HepG2 (cell line): ENCODE measurements at regions not wholly inside any gene's neighbourhood (a gene's known extent, or its start where the extent isn't known, plus 50 kb on each side); places are given as distances from the start of the nearest gene placed in this dataset.

ENCODE experiments used
- MAFK ChIP-seq, 2 experiments: IDR thresholded peaks in 1 of 2; conservative IDR thresholded peaks in 1 of 2; 2 replicates each; pipeline ENCODE4 v1.6.1; 2011; ENCODE audit warnings: improper control_type of control experiment in 2 of 2, low read length in 2 of 2
- MAX ChIP-seq: IDR thresholded peaks from 2 replicates; pipeline ENCODE4 v1.6.1; 2012; ENCODE audit warnings: inconsistent platforms
- MEIS1 ChIP-seq: sonication (generic); formaldehyde crosslinking; IDR thresholded peaks from 2 replicates; pipeline ENCODE4 v1.9.0; 2021; ENCODE audit warnings: mild to moderate bottlenecking, missing genetic modification reagents, moderate library complexity, borderline replicate concordance
- PATZ1 ChIP-seq: sonication (generic); formaldehyde crosslinking; IDR thresholded peaks from 2 replicates; pipeline ENCODE4 v1.4.0; 2020; ENCODE audit warnings: missing genetic modification reagents
- POLR2A ChIP-seq, 2 experiments: IDR thresholded peaks; 2 replicates each; pipeline ENCODE4 v1.6.1; 2011; ENCODE audit warnings: low read depth in 2 of 2, low read length in 2 of 2, mild to moderate bottlenecking in 1 of 2, moderate library complexity in 1 of 2; ENCODE audit not compliant: insufficient read depth in 1 of 2
- RAD21 ChIP-seq: fragments of 450-650 bp; formaldehyde crosslinking; IDR thresholded peaks from 2 replicates; pipeline ENCODE4 v1.5.0; 2020; ENCODE audit warnings: mild to moderate bottlenecking
- RXRA ChIP-seq: sonication (generic); formaldehyde crosslinking; IDR thresholded peaks from 2 replicates; pipeline ENCODE4 v1.5.1; 2020; ENCODE audit warnings: missing genetic modification reagents
- SAFB2 ChIP-seq: sonication (generic); formaldehyde crosslinking; IDR thresholded peaks from 2 replicates; pipeline ENCODE4 v1.5.1; 2020; ENCODE audit warnings: missing genetic modification reagents, low read depth, mild to moderate bottlenecking, borderline replicate concordance
- ZMYM3 ChIP-seq: sonication (generic); formaldehyde crosslinking; IDR thresholded peaks from 2 replicates; pipeline ENCODE4 v1.5.1; 2020; ENCODE audit warnings: mild to moderate bottlenecking, missing genetic modification reagents
- ZNF558 ChIP-seq: sonication (generic); formaldehyde crosslinking; IDR thresholded peaks from 2 replicates; pipeline ENCODE4 v1.9.0; 2022; ENCODE audit warnings: mild to moderate bottlenecking, missing genetic modification reagents, borderline replicate concordance

- TF ChIP-seq MAX: no peak
- no peak for TF ChIP-seq RAD21 (CRISPR knock-in tag)
- no peak for TF ChIP-seq ZNF558 (CRISPR knock-in tag)
- no peak for TF ChIP-seq RXRA (CRISPR knock-in tag)
- TF ChIP-seq PATZ1: no peak
- no peak for TF ChIP-seq POLR2A (IDR thresholded peaks at IDR 0.05; ENCODE audit: insufficient read depth in 1 of 2, low read depth in 2 of 2, low read length in 2 of 2)
- no peak for TF ChIP-seq SAFB2 (CRISPR knock-in tag)
- TF ChIP-seq MAFK (conservative IDR thresholded peaks at IDR 0.05 in 1 of 2, IDR thresholded peaks at IDR 0.05 in 1 of 2; ENCODE audit: low read length in 2 of 2): 0 out of 4 replicates have a peak, but pooled peaks of 1 of the 2 experiments have one; percentile 5
- TF ChIP-seq ZMYM3: no peak
- no peak for TF ChIP-seq MEIS1
Measured at GRCh38 chr2:150688016-150688415, 200.5 kb upstream of the RND3 start.
